LNCaP clone FGC (cell line): ENCODE measurements at regions not wholly inside any gene's neighbourhood (a gene's known extent, or its start where the extent isn't known, plus 50 kb on each side); places are given as distances from the start of the nearest gene placed in this dataset.

Experiments used
- DNase-seq: peaks from one replicate; pipeline ENCODE4 v3.0.0-alpha.2; 2011; ENCODE audit warnings: low read depth
- H3K4me3 ChIP-seq: 2 replicates; pipeline ENCODE4 v1.5.1; 2011; ENCODE audit warnings: mild to moderate bottlenecking, low read depth, low read length, control low read depth
- TF ChIP-seq, protein P1 (sequence below): IDR thresholded peaks from 2 replicates; pipeline ENCODE4 v1.5.1; 2012; ENCODE audit warnings: mild to moderate bottlenecking; ENCODE audit not compliant: control insufficient read depth, insufficient read depth; ENCODE audit errors: extremely low read depth

DNA sequence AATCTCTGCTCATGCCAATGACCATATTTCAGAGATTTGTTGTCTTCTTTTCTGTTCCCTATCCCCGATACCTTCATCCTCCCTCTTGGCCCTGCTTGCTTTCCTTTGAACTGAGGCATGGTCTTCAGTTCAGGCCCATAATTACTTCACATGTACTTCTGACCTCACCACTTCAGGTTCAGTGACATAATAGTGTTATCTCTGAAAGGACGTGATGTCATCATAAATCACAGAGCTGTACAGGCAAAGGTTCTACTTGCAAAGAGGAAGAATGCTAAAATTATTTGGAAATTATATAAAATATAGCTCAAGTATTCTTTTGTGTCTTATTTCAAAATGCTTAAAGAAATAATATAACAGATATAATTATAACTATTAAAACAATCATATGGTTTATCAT lies 230.3 kb upstream of the ESRRG start:
- TF ChIP-seq, protein P1, sequence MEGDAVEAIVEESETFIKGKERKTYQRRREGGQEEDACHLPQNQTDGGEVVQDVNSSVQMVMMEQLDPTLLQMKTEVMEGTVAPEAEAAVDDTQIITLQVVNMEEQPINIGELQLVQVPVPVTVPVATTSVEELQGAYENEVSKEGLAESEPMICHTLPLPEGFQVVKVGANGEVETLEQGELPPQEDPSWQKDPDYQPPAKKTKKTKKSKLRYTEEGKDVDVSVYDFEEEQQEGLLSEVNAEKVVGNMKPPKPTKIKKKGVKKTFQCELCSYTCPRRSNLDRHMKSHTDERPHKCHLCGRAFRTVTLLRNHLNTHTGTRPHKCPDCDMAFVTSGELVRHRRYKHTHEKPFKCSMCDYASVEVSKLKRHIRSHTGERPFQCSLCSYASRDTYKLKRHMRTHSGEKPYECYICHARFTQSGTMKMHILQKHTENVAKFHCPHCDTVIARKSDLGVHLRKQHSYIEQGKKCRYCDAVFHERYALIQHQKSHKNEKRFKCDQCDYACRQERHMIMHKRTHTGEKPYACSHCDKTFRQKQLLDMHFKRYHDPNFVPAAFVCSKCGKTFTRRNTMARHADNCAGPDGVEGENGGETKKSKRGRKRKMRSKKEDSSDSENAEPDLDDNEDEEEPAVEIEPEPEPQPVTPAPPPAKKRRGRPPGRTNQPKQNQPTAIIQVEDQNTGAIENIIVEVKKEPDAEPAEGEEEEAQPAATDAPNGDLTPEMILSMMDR = no peak
- no peak for DNase-seq
- no peak overlapping the region for H3K4me3 ChIP-seq

DNA sequence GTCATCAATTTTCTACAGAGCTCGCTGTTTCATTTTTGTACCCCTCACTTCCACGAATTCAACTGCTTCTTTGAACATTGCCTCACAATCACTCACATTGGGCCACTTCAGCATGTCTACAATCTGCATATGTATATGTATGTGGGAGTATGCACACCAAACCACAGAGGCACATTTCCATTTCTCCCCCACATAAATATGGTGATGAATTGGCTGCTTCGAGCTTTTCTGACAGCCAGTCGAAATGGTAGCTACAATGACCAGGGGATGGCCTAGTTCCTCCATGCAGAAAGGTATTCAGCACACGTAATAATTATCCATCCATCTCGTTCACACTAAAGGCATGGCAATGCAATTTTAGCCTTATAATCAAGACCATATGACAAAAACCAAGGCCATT lies 229.6 kb upstream of the ESRRG start:
- no peak overlapping the region for H3K4me3 ChIP-seq
- TF ChIP-seq, protein P1 = no peak
- no peak for DNase-seq

DNA sequence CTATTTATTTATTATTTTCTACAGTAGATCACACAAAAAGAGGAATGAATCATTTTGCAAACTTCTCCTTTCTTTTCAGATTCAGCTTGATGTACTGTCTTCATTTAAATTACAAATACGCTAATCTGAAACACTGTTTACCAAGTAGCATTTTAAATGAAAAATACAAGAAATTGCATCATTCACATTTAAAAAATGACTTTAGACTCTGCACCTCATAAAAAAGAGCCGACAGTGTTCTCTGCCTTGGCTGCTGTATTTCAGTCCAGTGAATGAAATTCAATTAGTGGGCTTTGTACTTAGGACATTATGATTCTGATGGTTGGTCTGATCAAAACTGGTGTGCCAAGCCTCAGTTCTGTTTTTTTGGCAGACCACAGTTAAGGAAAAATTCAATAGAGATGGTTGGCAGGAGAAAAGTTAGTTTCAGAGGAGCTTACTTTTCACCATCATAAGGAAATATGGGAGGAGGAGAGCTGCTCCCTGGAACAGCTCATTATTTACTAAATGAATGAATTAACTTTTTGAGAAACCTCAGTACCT lies 222.4 kb upstream of the ESRRG start:
- H3K4me3 ChIP-seq = no peak overlapping the region
- TF ChIP-seq, protein P1 = no peak

DNA sequence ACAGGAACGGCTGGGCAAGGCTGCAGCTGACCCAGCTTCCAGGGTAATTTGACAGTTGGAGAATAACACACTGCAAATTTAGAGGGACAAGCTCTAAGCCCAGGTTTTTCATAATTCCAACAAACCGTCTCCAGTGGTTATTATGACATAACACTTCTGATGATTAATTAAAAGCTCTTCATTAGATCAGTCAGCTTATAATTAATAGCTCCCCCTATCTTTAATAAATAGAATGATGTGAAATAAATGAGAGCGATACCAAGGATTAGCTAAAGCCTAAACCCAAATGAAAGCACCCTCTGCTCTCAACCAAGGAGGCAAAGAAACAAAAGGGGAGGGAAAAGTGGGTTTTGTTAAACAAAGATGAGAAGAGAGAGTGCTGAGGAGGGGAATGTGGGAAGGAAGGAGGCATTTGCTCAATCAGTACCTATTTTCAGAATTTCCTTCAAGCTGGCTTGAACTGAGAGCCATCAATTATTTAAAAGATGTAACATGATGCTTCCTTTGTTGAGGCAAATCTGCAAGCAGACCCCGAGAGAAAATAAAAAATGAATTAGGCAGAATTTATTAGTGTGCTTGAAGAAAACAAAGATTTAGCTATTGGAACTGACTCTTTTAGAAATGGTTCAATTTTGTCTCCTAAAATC lies 221.8 kb upstream of the ESRRG start:
- TF ChIP-seq, protein P1 = no peak
- H3K4me3 ChIP-seq = no peak overlapping the region
- DNase-seq = no peak

More for the DNA sequence above, 222.4 kb upstream of the ESRRG start:
- DNase-seq = no peak

DNA sequence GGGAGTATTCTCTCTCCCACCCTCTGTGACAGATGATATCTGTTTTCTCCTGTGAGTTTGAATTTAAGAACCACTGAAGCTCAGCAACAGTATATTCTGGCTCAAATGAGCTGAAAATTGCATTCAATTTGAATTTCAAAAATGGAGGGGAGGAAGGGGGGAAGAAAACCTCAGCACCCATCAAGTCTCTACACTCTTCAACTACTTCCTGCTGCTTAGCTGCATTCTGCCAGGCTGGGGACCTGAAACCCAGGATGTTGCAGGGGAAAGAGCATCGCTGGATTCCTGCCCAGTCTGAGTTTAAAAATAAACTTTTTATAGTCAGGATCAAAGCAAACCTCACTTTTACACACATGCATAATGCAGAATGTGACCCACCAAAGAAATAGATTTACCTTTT lies 214.3 kb upstream of the ESRRG start:
- TF ChIP-seq, protein P1 = no peak
- DNase-seq = no peak
- no peak overlapping the region for H3K4me3 ChIP-seq

DNA sequence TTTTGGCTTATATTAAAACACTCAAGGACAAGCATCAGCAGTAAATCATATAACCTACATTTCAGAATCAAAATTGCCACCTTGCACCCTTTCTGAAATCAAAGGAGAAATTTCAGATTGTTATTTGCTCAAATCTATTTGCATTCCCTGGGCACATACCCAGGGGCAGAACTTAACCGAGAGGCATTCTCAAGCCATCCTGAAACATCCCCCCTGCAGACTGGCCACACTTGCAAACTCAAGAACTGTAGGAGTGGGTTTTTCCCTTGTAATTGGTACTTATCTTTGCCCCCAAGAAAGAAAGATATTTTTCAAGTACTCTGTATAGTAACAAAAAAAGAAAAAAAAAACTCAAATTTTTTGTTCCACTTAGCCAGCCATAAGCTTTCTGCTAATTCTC lies 213.6 kb upstream of the ESRRG start:
- no peak overlapping the region for H3K4me3 ChIP-seq
- TF ChIP-seq, protein P1 = no peak

DNA sequence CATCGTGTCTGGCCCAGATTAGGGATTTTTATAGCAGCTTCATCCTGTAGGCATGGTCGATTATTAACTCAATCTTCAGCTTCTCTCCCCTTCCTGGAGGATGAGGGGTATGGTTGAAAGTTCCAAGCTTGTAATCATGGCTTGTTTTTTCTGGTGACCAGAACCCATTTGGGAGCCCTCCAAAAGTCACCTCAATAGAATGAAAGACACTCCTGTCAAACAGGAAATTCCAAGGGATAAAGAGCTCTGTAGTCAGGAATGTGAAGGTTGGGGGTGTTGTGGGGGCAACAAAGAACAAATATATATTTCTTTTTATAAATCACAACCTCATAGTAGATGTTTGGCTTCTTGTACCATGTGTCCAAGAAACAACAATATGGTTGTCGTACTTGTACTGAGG lies 212.7 kb upstream of the ESRRG start:
- no peak for DNase-seq
- no peak overlapping the region for H3K4me3 ChIP-seq
- TF ChIP-seq, protein P1 = no peak

More for the DNA sequence above, 213.6 kb upstream of the ESRRG start:
- DNase-seq = no peak
